Endothelial cell of umbilical vein (primary cell): ENCODE measurements at regions not wholly inside any gene's neighbourhood (a gene's known extent, or its start where the extent isn't known, plus 50 kb on each side); places are given as distances from the start of the nearest gene placed in this dataset.

Source experiments
- POLR2A ChIP-seq: IDR thresholded peaks from 2 replicates; pipeline ENCODE4 v1.6.1; 2012; ENCODE audit warnings: low read depth, mild to moderate bottlenecking, control low read depth, low read length
- TF ChIP-seq, protein P1 (sequence below), 2 donors: IDR thresholded peaks; 1 replicate in 1 of 2; 2 replicates in 1 of 2; pipeline ENCODE4 v1.5.1; 2011; ENCODE audit warnings: low read length in 2 of 2, mild to moderate bottlenecking in 2 of 2, moderate library complexity in 2 of 2, control low read depth in 1 of 2, inconsistent platforms in 1 of 2, low read depth in 1 of 2; ENCODE audit not compliant: insufficient read depth in 1 of 2; ENCODE audit errors: extremely low read depth in 1 of 2

DNA sequence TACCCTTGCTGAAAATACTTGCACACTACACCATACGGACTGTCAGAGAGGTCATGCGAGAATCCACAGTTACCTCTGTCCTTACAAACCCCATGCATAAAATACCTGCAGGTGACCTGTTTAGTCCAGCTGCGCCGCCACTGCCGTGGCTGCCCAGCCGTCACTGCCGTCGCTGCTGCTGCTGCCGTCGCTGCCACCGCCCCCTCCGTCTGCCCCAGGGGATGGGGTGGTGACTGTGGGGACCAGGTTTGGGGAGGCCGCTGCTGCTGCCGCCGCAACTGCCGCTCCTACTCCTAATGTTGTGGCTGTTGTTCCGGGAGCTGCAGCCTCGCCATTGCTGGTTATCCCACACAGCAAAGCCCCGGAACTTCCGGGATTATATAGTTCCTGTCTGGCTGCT is 141.8 kb upstream of the ZCCHC13 start:
- TF ChIP-seq, protein P1, sequence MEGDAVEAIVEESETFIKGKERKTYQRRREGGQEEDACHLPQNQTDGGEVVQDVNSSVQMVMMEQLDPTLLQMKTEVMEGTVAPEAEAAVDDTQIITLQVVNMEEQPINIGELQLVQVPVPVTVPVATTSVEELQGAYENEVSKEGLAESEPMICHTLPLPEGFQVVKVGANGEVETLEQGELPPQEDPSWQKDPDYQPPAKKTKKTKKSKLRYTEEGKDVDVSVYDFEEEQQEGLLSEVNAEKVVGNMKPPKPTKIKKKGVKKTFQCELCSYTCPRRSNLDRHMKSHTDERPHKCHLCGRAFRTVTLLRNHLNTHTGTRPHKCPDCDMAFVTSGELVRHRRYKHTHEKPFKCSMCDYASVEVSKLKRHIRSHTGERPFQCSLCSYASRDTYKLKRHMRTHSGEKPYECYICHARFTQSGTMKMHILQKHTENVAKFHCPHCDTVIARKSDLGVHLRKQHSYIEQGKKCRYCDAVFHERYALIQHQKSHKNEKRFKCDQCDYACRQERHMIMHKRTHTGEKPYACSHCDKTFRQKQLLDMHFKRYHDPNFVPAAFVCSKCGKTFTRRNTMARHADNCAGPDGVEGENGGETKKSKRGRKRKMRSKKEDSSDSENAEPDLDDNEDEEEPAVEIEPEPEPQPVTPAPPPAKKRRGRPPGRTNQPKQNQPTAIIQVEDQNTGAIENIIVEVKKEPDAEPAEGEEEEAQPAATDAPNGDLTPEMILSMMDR (IDR thresholded peaks at IDR 0.05; ENCODE audit: extremely low read depth in 1 of 2, insufficient read depth in 1 of 2, low read depth in 1 of 2, low read length in 2 of 2): no peak
- TF ChIP-seq POLR2A: no peak
